GM18868 (cell line): ENCODE measurements at regions not wholly inside any gene's neighbourhood (a gene's known extent, or its start where the extent isn't known, plus 50 kb on each side); places are given as distances from the start of the nearest gene placed in this dataset.

ENCODE experiments used
- ATAC-seq: cut with Tn5 transposase; IDR thresholded peaks from one replicate; pipeline ENCODE4 v1.9.1; 2021; ENCODE audit warnings: mild to moderate bottlenecking, moderate library complexity; ENCODE audit not compliant: unreplicated experiment

- no peak for ATAC-seq
Measured at GRCh38 chr6:21420146-21420878, 173.2 kb upstream of the SOX4 start.

- no peak for ATAC-seq
Measured at GRCh38 chr6:21420926-21421325, 172.6 kb upstream of the SOX4 start.

GRCh38 chr6:21423106-21423854 lies 170.3 kb upstream of the SOX4 start:
- ATAC-seq = no peak

- ATAC-seq = no peak
Measured at GRCh38 chr6:21426841-21427490, 166.6 kb upstream of the SOX4 start.

DNA sequence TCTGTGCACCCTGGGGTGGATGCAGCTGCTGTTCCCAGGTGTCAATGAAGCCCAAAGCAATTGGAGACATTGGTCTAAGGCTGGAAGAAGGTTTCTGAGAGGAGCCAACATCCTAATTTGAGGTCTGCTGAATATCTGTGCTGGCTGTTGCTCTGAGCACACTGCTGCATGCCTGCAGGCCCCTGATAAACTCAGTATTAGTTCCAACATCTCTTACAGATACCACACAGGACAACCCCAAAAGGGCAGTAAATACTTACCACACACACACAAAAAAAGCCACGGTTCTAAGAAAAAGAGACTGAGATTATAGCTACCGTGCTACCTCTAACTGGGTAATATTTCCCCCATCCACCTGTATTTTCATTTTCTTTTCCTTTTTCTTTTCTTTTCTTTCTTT lies 164.3 kb upstream of the SOX4 start:
- ATAC-seq = no peak

DNA sequence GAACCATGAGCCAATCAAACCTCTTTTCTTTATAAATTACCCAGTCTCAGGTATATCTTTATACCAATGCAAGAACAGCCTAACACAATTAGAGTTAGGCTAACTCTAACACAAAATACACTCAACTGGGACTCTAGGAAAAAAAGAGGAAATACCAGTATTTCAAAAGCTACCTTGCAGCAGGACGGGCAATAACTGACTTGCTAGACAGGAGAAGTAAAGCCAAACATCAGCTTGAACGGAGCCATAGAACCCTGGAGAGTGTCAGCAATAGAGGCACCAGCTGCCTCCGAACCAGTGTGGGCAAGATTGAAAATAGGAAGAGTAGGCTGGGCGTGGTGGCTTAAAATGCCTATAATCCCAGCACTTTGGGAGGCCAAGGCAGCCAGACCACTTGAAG lies 162.0 kb upstream of the SOX4 start:
- no peak for ATAC-seq

GRCh38 chr6:21436625-21437024 lies 156.9 kb upstream of the SOX4 start:
- no peak for ATAC-seq

DNA sequence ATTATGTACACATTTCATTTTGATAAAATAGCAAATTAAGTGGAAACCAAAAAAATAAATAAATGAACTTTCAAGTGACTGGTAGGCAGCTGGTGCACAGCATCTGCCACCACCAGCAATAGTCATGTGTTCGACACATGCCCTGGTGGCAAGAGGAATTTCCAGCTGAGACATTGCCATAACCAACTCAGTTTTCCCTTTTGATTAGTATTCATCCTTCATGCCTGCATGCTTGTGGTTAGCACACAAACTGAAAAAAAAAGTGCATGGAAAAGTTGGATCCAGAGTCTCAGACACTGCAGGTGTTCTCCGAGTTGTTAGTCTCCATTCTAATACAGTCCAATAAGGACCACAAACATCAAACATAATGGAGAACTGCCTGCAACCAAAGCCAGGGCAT lies 156.0 kb upstream of the SOX4 start:
- no peak for ATAC-seq

DNA sequence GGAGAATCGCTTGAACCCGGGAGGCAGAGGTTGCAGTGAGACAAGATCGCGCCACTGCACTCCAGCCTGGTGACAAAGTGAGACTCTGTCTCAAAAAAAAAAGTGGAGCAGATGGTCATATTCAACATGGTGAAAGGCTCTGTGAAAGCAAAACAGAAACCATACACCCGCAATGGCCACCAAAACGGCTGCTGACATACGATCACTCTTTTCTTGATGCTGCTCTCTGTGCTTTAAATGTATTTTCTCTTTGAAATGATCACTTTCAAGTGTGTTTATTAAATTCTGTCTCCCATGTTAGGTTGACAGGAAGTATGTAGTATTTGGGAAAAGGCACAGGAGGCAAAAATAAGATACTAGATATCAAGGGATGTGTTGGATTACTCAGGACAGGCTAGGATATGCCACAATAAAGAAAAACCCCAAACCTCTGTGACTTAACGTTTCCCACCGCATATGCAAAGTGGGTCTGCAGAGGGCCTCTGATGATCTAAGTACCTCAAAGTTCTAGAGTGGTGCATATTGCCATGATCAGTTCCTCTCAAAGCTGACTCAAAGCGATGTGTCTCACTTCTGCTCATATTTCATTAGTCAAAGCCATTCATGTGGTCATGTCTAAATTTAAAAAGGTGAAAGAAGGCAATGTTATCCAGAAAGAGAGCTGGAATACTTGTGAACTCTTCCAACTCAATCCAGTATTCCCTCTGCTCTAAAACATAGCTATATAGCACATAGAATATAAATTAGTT lies 155.1 kb upstream of the SOX4 start:
- ATAC-seq = peak; percentile 99

GRCh38 chr6:21438986-21439352 lies 154.6 kb upstream of the SOX4 start:
- ATAC-seq = peak; percentile 31

GRCh38 chr6:21441386-21441785 lies 152.2 kb upstream of the SOX4 start:
- no peak for ATAC-seq

- ATAC-seq = no peak
Measured at GRCh38 chr6:21442874-21443273, 150.7 kb upstream of the SOX4 start.

GRCh38 chr6:21444711-21445260 lies 148.8 kb upstream of the SOX4 start:
- no peak for ATAC-seq

GRCh38 chr6:21447987-21448386 lies 145.6 kb upstream of the SOX4 start:
- ATAC-seq = no peak

GRCh38 chr6:21448485-21449109 lies 145.0 kb upstream of the SOX4 start:
- no peak for ATAC-seq

DNA sequence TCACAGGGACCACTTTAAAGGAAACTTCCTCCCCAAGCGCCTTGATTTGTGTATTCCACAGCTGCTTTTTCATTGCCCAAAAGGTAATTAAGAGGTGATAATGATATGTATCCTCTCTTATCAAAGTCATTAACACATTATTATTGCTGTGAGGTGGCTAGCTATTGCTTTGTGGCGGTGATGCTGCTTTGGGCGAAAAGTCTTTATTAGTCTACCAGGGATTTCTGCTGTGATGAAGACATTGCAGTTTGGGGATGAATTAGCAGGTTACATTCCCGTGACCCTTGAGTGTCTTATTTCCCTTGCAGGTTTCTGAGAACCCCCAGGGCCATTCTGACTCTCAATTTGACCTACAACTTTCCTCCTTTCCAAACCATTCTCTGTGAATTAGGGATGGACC lies 143.4 kb upstream of the SOX4 start:
- ATAC-seq = no peak

- ATAC-seq = no peak
Measured at GRCh38 chr6:21450628-21451027, 142.9 kb upstream of the SOX4 start.

GRCh38 chr6:21451546-21452013 lies 142.0 kb upstream of the SOX4 start:
- ATAC-seq = no peak

DNA sequence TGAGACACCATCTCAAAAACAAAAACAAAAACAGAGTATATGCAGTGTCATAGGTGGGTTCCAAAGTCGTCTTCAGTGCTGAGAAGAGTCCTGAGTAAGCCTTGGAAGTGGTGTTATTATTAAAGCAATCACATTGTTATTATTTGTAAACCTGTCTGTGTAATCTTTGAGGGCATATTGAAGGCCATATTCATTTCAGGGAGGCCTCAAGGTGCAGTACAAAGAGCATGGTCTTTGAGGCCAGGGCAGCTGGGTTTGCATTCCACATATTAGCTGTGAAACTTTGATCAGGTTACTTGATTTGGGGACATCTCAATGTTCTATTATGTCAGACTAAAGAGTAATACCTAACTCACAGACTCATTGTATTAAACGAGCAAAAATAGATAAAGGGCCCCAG lies 139.3 kb upstream of the SOX4 start:
- no peak for ATAC-seq

DNA sequence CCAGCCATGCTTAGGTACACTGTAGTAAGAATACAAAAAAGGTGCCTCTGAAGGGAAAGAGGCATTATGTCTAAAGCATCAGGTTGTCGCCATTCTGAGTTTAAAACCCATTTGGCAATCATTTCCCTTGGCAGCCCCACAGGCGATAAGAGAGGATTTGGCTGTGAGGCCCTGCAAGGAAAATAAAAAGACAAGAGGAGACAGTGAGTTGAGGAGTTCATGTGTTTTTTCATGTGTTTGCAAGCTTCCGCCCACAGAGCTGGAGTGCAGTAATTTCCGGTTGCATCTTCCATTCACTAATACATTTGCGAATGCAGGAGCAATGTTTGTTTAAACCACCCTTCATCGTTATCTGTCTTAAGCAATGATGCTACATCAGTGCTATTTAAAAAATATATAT lies 138.5 kb upstream of the SOX4 start:
- ATAC-seq = no peak

DNA sequence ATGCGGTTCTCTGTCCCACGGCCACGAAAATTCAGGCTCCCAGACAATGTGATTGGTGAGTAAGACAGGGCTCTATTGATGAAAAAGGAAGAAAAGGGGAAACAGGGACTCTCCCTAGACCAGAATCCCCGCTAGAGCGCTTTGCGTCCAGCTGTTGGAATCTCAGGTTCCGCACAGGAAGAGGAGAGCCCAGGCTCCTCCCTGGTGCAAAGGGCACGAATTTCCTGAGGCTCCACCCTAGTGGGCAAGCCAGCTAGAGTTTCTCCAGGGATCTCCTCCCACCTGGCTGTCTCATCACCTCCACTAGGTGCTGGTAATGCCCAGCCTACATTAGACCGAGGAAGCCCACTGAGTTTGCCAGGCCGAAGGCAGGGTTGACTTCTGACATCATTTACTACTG lies 135.9 kb upstream of the SOX4 start:
- ATAC-seq = no peak
